OCI-LY1 (cell line): ENCODE measurements at regions not wholly inside any gene's neighbourhood (a gene's known extent, or its start where the extent isn't known, plus 50 kb on each side); places are given as distances from the start of the nearest gene placed in this dataset.

ENCODE experiments used
- H2AFZ ChIP-seq: fragments of 200-600 bp; sonication (generic), shearing (Covaris generic); 2 replicates; pipeline ENCODE4 v1.6.0; 2014; ENCODE audit warnings: antibody characterized with exemption, mild to moderate bottlenecking, low read length
- H3F3A ChIP-seq: fragments of 200-600 bp; sonication (generic), shearing (Covaris generic); 2 replicates; pipeline ENCODE4 v1.6.0; 2014; ENCODE audit warnings: mild to moderate bottlenecking, antibody characterized with exemption, low read length, moderate library complexity; ENCODE audit not compliant: insufficient read depth
- H3K27ac ChIP-seq: fragments of 200-600 bp; sonication (generic); 2 replicates; pipeline ENCODE4 v1.5.1; 2014; ENCODE audit warnings: low read length, mixed run types, mild to moderate bottlenecking, low read depth; ENCODE audit not compliant: poor library complexity, severe bottlenecking
- H3K27me3 ChIP-seq: fragments of 200-600 bp; sonication (generic); 2 replicates; pipeline ENCODE4 v1.6.0; 2014; ENCODE audit warnings: antibody characterized with exemption, mild to moderate bottlenecking, low read length, moderate library complexity; ENCODE audit not compliant: insufficient read depth
- H3K36me3 ChIP-seq: fragments of 200-600 bp; sonication (generic); 2 replicates; pipeline ENCODE4 v1.6.1; 2014; ENCODE audit warnings: mild to moderate bottlenecking, antibody characterized with exemption, low read length, moderate library complexity, mixed read lengths; ENCODE audit not compliant: insufficient read depth
- H3K4me1 ChIP-seq: fragments of 200-600 bp; sonication (generic); 2 replicates; pipeline ENCODE4 v1.5.1; 2014; ENCODE audit warnings: mild to moderate bottlenecking, low read length, moderate library complexity; ENCODE audit not compliant: insufficient read depth, severe bottlenecking
- H3K4me2 ChIP-seq: fragments of 200-600 bp; sonication (generic), shearing (Covaris generic); 2 replicates; pipeline ENCODE4 v1.6.1; 2014; ENCODE audit warnings: low read length
- H3K4me3 ChIP-seq: fragments of 200-600 bp; sonication (generic); 2 replicates; pipeline ENCODE4 v1.5.1; 2014; ENCODE audit warnings: low read length, low read depth, mild to moderate bottlenecking, mixed read lengths; ENCODE audit not compliant: poor library complexity, severe bottlenecking
- H3K79me2 ChIP-seq: fragments of 200-600 bp; shearing (Covaris generic); 2 replicates; pipeline ENCODE4 v1.6.1; 2016; ENCODE audit warnings: mixed run types, low read length, mixed read lengths; ENCODE audit not compliant: insufficient read depth
- H3K9ac ChIP-seq: fragments of 200-600 bp; sonication (generic), shearing (Covaris generic); 2 replicates; pipeline ENCODE4 v1.6.1; 2014; ENCODE audit warnings: mild to moderate bottlenecking, low read length, mixed read lengths
- H3K9me2 ChIP-seq: fragments of 200-600 bp; sonication (generic), shearing (Covaris generic); 2 replicates; pipeline ENCODE4 v1.6.1; 2014; ENCODE audit warnings: low read depth, mild to moderate bottlenecking, low read length, mixed read lengths
- H3K9me3 ChIP-seq: fragments of 200-600 bp; shearing (Covaris generic); 2 replicates; pipeline ENCODE4 v1.6.1; 2014; ENCODE audit warnings: low read length, mixed read lengths
- H4K20me1 ChIP-seq: fragments of 200-600 bp; sonication (generic), shearing (Covaris generic); 2 replicates; pipeline ENCODE4 v1.6.0; 2016; ENCODE audit warnings: mild to moderate bottlenecking, low read length; ENCODE audit not compliant: insufficient read depth
- EZH2 ChIP-seq: fragments of 200-600 bp; sonication (generic), shearing (Covaris generic); IDR thresholded peaks from 2 replicates; pipeline ENCODE4 v1.8.0; 2017; ENCODE audit warnings: borderline replicate concordance, mixed run types, mild to moderate bottlenecking, antibody characterized with exemption, low read length, moderate library complexity, mixed read lengths
- TF ChIP-seq, protein P1 (sequence below): fragments of 200-600 bp; sonication (generic), shearing (Covaris generic); IDR thresholded peaks from 2 replicates; pipeline ENCODE4 v1.5.1; 2017; ENCODE audit warnings: mild to moderate bottlenecking, antibody characterized with exemption, low read length, moderate library complexity, mixed read lengths

DNA sequence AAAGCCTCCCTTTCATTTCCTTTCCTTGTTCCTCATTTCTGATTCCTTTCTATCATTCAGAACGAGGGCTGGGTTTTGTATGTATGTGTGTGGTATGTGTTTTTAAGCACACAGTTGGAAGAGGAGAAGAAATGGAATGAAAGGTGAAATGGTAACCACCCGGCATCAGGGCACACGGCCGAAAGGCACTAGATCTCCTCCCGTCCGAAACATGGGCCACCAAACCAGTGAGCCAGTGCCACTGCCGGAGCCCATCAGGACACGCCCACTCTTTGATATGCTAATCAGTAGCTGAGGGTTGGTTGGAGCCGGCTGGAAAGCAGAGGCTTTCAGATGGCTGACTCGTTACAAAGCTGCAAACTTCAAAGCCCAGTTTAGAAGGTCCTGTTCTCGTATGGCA, 228.6 kb upstream of the JARID2 start:
- Histone ChIP-seq H2AFZ (no peak overlapping the region), H3K9me2 (no peaks in the 10 kb centered on the region), H3K27me3 (no peaks in the 10 kb centered on the region), H3K36me3 (no peaks in the 10 kb centered on the region), H3K9ac (no peak overlapping the region), H3K79me2 (no peaks in the 10 kb centered on the region), H3K4me2 (no peak overlapping the region), H3K4me1 (no peaks in the 10 kb centered on the region), H3F3A (no peaks in the 10 kb centered on the region), H3K9me3 (no peaks in the 10 kb centered on the region), H3K4me3 (no peak overlapping the region), H3K27ac (no peak overlapping the region), H4K20me1 (no peaks in the 10 kb centered on the region)
- TF ChIP-seq, protein P1, sequence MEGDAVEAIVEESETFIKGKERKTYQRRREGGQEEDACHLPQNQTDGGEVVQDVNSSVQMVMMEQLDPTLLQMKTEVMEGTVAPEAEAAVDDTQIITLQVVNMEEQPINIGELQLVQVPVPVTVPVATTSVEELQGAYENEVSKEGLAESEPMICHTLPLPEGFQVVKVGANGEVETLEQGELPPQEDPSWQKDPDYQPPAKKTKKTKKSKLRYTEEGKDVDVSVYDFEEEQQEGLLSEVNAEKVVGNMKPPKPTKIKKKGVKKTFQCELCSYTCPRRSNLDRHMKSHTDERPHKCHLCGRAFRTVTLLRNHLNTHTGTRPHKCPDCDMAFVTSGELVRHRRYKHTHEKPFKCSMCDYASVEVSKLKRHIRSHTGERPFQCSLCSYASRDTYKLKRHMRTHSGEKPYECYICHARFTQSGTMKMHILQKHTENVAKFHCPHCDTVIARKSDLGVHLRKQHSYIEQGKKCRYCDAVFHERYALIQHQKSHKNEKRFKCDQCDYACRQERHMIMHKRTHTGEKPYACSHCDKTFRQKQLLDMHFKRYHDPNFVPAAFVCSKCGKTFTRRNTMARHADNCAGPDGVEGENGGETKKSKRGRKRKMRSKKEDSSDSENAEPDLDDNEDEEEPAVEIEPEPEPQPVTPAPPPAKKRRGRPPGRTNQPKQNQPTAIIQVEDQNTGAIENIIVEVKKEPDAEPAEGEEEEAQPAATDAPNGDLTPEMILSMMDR: no peak
- no peak for TF ChIP-seq EZH2

- no peaks in the 10 kb centered on the region for H4K20me1 ChIP-seq
- no peaks in the 10 kb centered on the region for H3K9me3 ChIP-seq
- no peaks in the 10 kb centered on the region for H3K27me3 ChIP-seq
- H3K27ac ChIP-seq: no peak overlapping the region
- TF ChIP-seq, protein P1: no peak
- TF ChIP-seq EZH2: no peak
- H3K36me3 ChIP-seq: no peaks in the 10 kb centered on the region
- H3K4me2 ChIP-seq: no peak overlapping the region
- H3K9me2 ChIP-seq: no peaks in the 10 kb centered on the region
- H3F3A ChIP-seq: no peaks in the 10 kb centered on the region
- no peaks in the 10 kb centered on the region for H3K4me1 ChIP-seq
- no peak overlapping the region for H3K4me3 ChIP-seq
- no peak overlapping the region for H3K9ac ChIP-seq
- H2AFZ ChIP-seq: no peak overlapping the region
- no peaks in the 10 kb centered on the region for H3K79me2 ChIP-seq
Observed at GRCh38 chr6:15017803-15018202, 228.1 kb upstream of the JARID2 start.

DNA sequence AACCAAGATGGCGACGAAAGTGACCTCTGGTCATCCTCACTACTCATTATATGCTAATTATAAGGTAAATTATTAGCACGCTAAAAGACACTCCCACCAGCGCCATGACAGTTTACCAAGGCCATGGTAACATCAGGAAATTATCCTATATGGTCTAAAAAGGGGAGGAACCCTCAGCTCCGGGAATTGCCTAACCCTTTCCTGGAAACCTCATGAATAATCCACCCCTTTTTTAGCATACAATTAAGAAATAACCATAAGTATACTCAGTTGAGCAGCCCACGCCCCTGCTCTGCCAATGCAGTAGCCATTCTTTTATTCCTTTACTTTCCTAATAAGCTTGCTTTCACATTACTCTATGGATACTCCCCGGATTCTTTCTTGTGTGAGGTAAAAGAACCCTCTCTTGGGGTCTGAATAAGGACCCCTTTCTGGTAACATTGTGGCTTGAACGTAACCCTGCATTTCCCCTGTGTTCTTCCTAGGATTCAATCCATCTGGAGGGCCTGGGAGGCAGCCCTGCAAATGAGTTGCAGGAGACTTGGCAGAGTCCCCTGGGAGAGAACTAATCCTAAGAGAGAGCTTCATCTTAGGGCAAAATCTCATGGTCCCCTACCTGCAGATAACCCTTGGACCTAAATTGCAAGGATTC, 225.6 kb upstream of the JARID2 start:
- H3K27me3 ChIP-seq: no peaks in the 10 kb centered on the region
- no peaks in the 10 kb centered on the region for H3F3A ChIP-seq
- H3K4me3 ChIP-seq: no peak overlapping the region
- no peaks in the 10 kb centered on the region for H3K9me2 ChIP-seq
- no peaks in the 10 kb centered on the region for H3K4me1 ChIP-seq
- H3K4me2 ChIP-seq: no peak overlapping the region
- no peak overlapping the region for H3K27ac ChIP-seq
- H4K20me1 ChIP-seq: no peaks in the 10 kb centered on the region
- TF ChIP-seq, protein P1: no peak
- TF ChIP-seq EZH2: no peak
- no peaks in the 10 kb centered on the region for H3K79me2 ChIP-seq
- no peak overlapping the region for H2AFZ ChIP-seq
- no peak overlapping the region for H3K9ac ChIP-seq
- no peaks in the 10 kb centered on the region for H3K36me3 ChIP-seq
- no peaks in the 10 kb centered on the region for H3K9me3 ChIP-seq
